ENCODE measurements at regions not wholly inside any gene's neighbourhood (a gene's known extent, or its start where the extent isn't known, plus 50 kb on each side); places are given as distances from the start of the nearest gene placed in this dataset.
"Not testable (repeated sequence)": the region's sequence is repeated elsewhere in the genome, so short reads cannot be mapped to it uniquely, and the experiment has no call there.

DNA sequence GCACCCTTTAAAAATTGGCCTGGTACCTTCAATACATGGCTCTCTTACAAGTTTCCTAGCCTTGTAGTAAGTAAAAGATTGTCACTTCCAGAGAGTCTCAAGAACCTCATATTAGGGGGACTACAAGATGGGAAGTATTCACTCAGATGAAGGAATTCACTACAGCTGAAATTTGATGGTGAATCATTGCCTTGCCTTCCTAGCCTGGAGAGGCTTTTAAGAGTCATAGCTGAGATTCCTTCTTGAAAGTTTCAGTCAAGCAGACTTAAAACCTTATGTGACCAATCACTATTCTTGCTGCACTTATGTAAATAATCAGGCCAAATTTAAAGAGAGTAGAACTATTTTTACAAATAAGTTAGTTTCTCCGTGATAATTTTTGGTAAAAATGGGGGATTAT, 451.6 kb downstream of the TRHDE start:
- no peak for DNase-seq

DNA sequence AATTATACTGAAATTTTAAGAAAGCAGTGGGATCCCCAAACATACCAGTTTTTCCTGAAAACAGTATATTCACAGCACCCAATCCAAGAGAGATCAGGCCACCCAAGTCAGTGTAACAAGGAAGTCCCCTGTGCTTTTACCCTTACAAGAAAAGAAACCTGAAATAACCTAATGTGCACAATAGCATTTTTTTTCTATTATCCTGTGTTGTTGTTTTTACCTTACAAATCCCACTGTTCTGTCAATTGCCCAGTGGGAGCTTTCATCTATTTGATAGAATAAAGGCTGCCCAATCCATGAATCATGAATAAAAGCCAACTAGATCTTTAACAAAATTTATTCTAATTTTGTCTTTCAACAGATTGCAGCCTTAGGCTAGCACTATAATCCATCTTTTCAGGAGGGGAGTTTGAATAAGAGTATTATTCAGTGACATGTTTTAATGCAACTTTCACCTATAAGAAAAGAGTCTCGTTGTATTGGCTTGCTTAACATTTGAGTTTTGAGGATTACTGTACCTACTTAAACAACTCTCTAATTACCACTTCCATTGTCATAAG, 457.4 kb downstream of the TRHDE start:
- DNase-seq: no peak

DNA sequence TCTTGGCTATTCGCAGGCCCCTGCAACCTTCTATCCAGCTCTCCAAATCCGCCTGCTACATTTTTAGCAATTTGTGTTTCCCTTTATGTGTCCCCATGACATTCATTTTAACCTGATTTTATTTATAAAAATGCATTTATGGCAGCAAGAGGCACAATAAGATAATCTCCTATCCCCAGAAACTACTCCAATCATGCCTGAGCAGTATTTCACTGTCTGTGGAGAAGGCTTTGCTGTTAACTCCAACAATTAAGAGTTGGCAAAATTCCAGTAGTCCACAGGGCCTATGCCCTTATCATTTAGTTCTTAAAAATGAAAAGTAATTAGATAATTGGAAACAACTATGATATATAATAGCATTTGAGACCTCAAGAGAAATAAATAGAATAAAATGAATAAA, 462.4 kb downstream of the TRHDE start:
- no peak for DNase-seq

DNA sequence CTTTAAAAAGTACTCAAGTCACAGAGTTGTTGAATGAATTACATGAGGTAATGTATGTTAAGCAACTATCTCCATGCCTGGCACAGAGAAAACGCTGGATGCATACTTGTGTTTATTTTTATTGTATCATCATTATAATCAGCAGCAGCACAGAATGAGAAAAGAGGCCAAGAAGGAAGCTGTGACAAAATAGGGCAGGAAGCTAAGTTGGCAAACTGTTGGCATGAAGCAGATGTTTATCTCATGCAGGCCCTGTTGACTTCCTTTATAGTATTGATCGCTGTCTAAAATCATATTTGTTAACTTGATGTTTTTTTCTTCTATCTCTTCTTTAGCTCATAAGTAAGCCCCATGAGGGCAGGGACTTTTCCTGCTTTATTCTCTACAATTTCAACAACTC, 466.6 kb downstream of the TRHDE start:
- DNase-seq: no peak

DNA sequence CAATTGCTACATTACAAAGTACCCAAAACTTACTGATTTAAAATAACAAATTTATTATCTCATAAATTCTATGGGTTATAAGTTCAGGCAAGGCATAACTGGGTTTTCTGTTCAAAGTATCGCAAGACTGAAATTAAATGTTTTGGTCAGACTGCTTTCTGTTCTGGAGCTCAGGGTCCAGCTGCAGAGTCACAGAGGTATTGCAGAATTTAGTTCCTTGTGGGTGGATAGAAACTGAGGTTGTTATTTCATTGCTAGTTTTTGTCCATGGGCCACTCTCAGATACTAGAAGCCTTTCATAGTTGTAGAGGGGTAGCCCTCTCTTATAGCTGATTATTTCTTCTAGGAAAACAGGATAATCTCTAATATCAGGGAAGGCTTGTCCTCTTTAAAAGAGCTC, 467.9 kb downstream of the TRHDE start:
- no peak for DNase-seq

DNA sequence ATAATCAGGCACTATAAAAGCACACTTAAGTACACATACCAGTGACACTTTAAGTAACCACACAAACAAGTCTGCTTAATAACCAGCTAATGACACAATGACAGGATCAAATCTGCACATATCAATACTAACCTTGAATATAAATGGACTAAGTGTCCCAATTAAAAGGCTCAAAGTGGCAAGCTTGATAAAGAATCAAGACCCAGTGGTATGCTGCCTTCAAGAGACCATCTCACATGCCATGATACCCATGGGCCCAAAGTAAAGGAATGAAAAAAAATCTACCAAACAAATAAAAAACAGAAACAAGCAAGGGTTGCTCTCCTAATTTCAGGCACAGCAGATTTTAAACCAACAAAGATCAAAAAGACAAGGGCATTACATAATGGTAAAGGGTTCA, 470.4 kb downstream of the TRHDE start:
- DNase-seq: no peak

DNA sequence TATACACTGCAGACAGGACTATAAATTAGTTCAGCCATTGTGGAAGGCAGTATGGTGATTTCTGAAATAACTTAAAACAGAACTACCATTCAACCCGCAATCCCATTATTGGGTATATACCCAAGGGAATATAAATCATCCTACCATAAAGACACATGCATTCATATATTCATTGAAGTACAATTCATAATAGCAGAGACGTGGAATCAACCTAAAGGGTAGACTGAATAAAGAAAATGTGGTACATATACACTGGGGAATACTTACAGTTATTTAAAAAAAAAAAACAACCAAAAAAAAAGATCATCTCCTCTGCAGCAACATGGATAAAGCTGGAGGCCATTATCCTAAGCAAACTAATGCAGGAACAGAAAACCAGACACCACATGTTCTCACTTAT, 473.9 kb downstream of the TRHDE start:
- DNase-seq: no peak

DNA sequence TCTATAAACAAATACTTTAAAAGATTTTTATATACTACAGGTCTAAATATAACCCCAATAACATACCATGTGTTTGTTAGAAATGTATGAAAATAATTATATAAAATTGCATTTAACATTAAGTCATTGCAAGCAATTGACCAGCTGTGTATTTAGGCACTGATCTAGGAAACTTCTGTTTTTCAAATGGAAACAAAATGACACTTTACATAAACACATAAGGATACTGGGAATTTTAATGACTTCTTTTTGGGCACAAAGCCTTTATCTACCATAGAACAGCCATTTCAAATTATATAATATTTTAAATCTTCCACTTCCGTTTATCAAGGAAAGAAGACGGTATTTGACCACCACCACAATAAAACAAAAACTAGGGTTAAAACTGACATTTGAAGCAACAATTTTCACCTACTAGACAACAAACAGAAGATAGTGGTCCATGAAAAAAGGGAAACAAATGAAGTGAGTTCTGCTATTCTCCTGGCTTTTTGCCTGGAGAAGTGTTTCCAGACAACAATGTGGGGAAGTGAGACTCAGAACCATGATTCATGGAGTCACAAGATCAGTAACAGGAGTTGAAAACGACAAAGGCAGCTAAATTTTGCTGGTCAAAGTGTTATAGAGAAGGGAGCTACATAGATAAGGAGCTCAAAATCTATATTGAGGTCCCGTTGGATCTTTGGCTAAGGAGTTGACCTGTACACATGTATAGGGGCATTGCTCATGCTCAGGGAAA, 475.1 kb downstream of the TRHDE start:
- no peak for DNase-seq

DNA sequence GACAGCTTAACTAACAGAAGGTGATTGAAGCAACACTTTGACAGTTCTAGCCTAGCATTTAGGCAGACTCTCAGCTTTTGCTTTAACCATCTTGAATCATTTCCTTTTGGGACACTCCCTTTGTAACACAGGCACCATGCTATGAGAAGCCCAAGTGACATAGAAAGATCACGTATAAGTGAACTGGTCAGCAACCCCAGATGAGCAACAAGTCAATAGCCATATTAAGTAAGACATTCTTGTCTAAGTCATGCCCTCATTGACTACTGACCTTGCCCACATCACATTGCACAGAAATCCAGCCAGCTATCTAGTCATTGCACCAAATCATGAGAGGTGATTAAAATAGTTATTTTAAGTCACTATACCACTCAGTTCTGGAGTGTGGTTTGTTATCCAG, 476.8 kb downstream of the TRHDE start:
- DNase-seq: no peak

DNA sequence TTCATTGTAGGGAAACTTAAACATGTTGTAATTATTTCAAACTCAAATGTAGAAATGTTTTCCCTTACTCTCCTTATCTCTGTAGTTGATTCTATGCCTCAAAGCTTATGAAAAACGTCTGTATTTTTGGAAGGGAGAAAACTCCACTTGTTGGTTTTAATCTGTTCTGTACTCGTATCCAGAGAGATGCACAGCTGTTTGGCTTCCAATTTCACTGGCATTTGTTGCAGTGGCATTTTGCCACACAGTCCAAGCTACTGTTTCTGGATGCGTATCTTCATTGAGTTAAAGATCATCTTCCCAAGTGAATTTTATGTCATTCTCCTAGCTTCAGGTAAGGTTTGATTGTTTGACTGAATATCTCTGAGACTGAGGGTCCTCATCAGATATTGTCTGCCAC, 481.4 kb downstream of the TRHDE start:
- no peak for DNase-seq

DNA sequence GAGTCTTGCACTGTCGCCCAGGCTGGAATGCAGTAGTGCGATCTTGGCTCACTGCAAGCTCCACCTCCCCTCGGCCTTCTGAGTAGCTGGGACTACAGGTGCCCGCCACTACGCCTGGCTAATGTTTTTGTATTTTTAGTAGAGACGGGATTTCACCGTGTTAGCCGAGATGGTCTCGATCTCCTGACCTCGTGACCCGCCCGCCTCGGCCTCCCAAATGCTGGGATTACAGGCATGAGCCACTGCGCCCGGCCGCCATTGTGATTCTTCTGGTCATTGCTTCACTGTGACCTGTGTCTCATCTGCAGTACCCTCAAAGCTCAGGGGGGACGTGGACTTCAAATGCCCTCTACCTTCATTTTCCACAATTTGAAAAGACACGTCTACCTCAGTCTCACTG, 481.9 kb downstream of the TRHDE start:
- not testable (repeated sequence) for DNase-seq

DNA sequence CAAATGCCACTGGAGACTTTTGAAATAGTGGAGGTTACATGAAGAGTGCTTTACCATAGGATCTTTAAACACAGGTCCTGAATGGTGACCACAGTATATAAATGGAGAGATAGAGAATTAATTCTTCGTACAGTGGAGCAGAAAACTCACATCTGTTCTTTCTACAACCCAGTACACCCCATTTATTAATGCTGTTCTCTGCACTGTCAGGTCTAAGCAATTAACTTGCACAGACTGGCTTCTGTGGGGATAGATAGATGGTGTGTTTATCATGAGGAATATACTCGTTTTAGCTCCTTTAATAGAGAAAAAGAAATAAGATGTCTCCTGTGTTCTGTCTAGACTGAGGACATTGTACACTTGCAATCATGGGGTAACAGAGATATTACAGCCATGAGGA, 494.3 kb downstream of the TRHDE start:
- no peak for DNase-seq

DNA sequence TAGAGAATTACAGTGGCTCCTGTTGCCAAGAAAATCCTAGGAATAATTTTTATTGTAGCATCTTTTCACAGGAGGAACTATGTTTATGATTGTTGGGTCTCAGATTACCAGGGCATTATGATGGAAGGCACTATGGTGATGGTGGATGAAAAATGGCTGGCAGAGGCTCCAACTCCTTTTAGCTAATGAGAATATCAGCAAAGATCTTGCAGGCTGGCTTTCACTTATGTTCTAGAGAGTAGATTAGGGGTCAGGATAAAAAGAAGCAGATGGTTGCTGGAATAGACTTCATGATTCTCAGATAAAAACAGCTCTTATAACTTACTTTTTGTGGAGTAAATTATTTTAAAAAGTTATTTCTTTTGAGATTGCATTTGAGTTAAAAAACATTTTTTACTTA, 501.9 kb downstream of the TRHDE start:
- no peak for DNase-seq

DNA sequence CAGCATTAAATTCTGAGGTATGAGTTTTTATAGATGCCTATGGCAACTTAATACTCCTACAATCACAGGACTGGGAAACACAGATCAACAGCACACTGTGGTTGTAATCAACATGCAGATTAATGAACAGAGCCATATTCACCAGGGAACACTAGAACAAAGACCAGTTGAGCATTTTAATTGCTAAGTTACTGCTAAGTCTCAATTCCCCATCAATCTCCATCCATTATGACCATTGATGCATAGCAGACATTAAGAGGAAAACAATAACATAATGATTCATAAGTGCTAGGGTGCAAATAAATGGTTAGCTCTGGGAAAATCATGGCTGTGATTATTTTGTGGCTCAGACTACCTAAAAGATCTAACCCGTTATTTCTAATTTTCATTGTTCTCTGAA, 505.6 kb downstream of the TRHDE start:
- no peak for DNase-seq

DNA sequence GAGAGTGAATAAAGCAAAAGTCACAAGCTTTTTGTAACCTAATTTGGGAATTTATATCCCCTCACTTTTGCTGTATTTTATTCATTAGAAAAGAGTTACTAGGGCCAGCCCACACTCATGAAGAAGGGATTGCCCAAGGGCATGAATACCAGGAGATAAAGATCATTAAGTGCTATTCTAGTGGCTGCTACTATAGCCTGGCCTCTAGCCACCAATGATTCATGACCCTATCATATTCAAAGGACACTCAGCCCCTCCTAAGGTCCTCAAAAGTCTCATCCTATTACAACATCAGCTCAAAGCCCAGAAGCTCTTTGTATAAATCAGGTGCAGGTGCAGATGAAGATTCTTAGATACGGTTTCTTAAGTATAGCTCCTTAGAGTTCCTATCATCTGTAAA, 518.1 kb downstream of the TRHDE start:
- no peak for DNase-seq

DNA sequence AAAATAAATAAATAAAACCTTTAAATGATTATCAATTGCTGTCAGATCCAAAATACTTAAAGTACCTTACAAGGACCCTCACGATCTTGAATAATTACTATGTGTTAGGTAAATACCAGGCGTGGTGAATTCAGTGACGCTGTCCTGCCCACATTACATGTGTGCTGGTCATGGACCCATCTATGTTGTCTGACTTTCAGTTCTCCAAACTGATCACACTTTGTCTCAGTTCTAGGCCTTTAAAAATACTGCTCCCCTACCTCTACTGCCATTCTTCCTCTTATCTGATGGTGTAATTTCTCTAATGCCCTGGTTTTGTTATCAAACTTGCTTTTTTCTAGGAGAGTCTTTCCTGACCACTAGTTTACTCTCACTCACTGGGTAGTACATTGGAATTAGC, 520.7 kb downstream of the TRHDE start:
- no peak for DNase-seq

DNA sequence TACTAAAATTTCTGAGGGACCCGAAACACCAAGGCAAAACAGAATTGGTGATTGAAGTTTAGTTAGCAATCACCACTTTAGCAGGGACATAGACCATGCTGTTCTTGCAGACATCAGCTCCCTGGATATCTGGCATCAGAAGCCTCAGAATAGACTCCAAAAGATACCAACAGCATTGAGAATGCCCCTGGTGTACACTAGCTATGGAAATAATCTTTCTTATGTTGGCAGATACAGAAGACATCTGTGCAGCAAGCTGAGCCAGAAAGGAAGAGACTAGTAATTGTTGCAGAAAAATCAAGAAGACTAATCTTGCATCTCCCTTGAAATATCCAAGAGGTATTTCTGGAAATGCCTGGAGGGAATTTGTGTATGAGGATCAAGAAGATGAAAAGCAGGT, 521.6 kb downstream of the TRHDE start:
- no peak for DNase-seq

DNA sequence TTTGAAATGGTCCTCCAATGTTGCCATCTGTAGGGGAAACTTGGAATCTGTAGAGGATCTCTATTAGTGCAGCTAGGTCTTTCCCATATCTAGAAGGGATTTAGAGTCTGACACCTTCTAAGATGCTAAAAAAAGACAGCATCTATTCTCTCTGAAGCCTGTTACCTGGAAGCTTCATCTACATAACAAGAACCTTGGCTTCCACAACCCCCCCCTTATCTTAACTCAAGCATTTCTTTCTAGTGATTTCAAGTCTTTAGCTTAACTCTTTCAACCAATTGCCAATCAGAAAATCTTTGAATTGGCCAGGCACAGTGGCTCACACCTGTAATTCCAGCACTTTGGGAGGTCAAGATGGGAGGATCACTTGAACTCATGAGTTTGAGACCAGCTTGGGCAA, 543.3 kb downstream of the TRHDE start:
- DNase-seq: no peak

DNA sequence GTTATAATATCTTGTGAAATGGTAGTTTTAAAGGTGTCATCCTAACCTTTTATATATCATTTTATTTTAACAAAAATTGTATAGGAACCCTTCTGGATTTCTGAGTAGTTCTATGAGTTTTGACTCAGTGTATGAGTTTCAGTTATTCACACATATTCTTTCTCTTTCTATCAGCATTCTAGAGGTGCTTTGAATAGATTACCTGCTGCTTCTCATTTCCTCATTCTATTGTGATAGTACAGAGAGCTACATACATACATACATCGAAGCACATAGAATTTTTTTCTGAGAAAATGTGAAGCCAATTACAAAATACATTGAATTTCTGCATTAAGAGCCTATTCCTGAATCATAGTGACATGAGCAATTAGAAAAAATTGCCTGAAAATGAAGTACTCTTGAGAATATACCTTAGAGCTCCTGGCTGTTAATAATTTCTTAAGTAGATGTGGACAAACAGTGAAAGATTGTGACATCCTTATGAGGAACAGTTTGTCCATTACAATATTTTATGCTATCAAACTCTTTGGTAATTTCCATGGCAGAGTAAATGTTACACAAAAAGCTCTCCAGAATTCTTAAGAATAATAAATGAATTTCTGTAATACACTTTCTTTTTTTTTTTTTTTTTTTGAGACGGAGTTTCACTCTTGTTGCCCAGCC, 556.6 kb downstream of the TRHDE start:
- no peak for DNase-seq

DNA sequence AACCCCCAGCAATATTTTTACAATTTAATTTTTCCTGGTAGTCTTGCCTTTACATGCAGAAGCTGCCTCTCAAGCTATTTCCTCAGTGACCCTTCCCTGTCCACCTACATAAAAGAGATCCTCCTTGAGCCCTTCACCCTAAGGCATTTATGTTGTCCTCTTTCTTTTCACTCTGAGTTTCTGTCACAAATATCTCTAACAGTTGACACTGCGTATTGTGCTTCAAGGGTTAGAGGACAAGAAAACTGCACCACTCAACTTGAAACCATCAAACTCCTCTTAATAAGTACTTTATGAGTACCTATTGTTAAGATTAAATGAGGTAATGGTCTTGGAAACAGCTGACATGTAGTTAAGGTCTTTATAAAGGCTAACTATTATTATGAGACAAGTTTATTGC, 557.7 kb downstream of the TRHDE start:
- no peak for DNase-seq

DNA sequence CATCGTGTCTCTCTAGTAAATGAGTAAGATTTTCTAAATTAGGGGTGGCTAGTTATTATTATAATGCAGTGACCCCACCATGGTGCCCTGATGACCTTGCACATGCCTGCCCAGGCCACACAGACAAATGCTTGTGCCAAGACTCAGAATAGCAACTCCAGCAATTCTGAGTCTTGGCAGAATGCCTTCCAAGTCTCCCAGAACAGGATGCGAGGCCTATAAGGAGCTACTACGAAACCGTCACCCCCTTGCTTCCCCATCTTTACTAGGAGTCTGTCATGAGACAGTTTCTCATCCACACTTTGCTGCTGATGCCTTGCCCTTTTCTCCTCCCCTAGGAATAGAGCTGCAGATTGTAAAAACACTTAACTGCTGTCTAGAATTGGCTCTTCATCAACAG, 559.9 kb downstream of the TRHDE start:
- DNase-seq: no peak

DNA sequence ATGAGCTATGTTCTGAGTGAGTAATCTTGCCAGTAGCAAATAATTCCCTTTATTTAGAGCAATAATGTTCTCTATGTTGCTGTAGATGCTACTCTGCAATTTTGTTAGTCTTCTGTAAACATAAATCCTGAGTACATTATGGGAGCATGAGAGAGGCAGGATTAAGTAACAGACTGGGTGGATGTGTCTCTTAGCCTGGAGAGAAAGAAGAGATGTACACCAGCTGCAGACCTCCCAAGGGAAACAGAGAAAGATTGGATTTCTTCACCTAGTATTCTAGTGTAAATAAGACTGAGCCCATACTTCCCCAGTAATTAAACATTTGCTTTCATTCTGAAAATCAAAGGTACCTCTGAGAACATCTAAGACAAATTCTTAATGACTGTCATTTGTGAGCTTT, 564.0 kb downstream of the TRHDE start:
- peak; percentile 9 for DNase-seq

DNA sequence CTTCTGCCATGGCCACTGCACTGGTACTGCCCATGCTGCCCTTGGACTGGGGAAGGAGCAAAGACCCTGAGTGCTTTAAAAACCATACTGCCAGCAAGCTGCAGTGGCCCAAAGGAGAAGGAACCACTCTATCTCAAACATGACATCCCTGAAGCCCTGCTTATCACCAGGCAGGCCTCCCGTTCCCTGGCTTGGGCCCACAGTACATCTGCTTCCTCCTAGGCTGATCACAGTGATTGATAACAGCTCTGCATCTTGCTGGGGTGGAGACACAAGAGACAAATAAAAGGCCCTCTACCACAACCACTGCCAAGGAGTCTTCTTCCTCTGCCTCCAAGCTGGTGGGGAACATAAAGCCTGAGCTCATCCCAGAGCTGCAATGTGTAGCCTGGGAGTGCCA, 567.5 kb downstream of the TRHDE start:
- no peak for DNase-seq

DNA sequence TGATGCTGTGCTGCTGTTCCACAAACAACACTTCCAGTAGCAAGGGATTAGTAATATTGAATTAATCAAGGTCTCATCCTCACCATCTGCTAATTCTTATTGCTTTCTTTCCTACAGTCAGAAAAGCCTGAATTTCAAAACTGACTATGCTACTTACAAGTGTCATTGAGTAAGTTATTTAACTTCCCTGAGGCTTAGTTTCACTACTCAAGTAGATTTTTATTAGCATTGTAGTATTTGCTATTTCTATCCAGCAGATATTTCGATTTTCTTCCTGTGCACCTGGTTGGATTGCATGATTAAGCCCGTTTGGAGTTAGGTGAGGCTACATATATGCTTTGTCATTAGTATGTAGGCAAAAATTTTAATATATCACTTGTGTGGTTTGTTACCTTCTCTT, 591.5 kb downstream of the TRHDE start:
- DNase-seq: peak; percentile 76

DNA sequence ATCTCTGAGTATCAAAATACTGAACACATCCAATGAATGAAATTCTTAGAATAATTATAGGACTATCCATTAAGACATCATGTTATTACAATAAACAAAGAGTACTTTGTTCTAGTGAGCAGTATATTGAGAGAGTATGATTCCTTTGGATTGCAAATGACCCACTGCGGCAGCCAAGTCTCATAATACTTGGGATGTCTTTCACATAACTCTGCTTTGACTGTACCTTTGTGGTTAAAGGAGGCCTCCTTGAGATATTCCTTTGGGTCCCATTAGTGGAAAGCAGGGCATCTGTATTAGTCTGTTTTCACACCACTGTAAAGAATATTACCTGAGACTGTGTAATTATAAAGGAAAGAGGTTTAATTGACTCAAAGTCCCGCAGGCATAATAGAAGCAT, 593.8 kb downstream of the TRHDE start:
- no peak for DNase-seq
